ENCODE measurements at regions not wholly inside any gene's neighbourhood (a gene's known extent, or its start where the extent isn't known, plus 50 kb on each side); places are given as distances from the start of the nearest gene placed in this dataset.

DNA sequence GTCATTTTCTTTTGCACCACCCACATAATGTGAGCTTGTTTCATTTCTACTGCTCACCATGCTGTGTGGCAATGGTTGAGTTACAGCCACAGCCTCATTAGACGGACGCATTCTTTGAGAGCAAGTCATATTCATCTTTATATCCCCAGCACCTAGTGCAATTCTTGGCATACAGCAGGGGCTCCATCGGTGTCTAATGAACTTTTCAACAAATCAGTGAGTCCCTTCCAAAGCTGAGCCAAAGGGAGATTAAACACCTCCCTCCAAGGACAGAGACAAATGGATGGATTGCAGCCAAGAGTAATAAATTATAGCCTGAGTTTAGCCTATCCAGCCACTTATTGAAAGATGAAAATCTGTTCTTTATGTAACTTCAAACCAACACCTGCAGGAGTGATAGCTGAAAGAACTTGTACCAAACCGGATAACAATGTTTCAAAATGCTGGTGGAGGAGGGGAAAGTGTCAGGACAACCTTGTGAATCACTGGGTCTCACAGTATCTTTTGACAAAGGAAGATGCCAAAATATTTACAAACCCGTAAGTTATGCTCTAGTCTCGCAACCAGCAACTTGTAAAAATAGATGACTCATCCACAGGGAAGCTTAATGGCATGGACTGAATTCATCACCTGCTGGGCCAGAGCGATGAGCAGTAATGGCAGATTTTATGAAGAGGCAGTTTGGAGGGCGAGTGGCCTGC, 139.0 kb downstream of the PXDC1 start:
- Histone ChIP-seq H3K27me3 (no peaks in the 10 kb centered on the region), H3K9ac (ENCODE audit: low read depth in 2 of 2, low read length in 2 of 2) (no peak overlapping the region), H3K9me3 (no peaks in the 10 kb centered on the region), H3K4me3 (no peak overlapping the region), H3K4me1 (no peaks in the 10 kb centered on the region), H3K36me3 (no peaks in the 10 kb centered on the region), H3K27ac (no peak overlapping the region)
- no peak for DNase-seq
- intact Hi-C loops (cut with DNase I): no loop called here
- no peak for TF ChIP-seq CTCF (IDR thresholded peaks at IDR 0.05)

- intact Hi-C loops (cut with DNase I): no loop called here
- Histone ChIP-seq H3K27ac (no peak overlapping the region), H3K4me1 (no peaks in the 10 kb centered on the region), H3K36me3 (no peaks in the 10 kb centered on the region), H3K27me3 (no peaks in the 10 kb centered on the region), H3K9me3 (no peaks in the 10 kb centered on the region), H3K9ac (ENCODE audit: low read depth in 2 of 2, low read length in 2 of 2) (no peak overlapping the region), H3K4me3 (no peak overlapping the region)
- no peak for DNase-seq
- TF ChIP-seq CTCF (IDR thresholded peaks at IDR 0.05): no peak
Measured at GRCh38 chr6:3610921-3611320, 140.6 kb downstream of the PXDC1 start.

- H3K27ac ChIP-seq: no peak overlapping the region
- DNase-seq: no peak
Measured at GRCh38 chr6:3610206-3610605, 141.3 kb downstream of the PXDC1 start.

DNA sequence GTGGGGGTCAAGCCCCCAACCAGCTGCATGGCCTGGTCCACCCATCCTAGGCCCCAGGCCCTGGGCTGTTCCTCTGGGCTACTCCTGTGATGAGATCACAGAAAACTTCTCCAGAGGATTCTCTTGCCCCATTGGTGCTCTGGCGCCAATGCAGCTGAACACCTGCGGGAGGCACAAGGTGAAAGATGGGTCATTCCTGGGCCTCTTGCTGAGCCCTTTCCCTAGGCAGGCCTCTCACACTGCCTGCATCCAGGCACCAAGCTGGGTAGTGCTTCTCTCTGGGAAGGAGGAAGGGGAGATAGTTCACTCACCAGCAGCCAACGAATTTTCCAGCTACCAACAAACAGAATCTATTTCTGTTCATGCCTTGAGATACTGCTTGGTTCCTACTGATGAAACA, 142.1 kb downstream of the PXDC1 start:
- DNase-seq: no peak
- H3K27ac ChIP-seq: no peak overlapping the region
- H3K4me3 ChIP-seq: no peak overlapping the region
- H3K9me3 ChIP-seq: no peaks in the 10 kb centered on the region
- TF ChIP-seq CTCF (IDR thresholded peaks at IDR 0.05): no peak
- no peaks in the 10 kb centered on the region for H3K27me3 ChIP-seq
- no peak overlapping the region for H3K9ac ChIP-seq (ENCODE audit: low read depth in 2 of 2, low read length in 2 of 2)
- no peaks in the 10 kb centered on the region for H3K4me1 ChIP-seq
- intact Hi-C loops (cut with DNase I): no loop called here
- H3K36me3 ChIP-seq: no peaks in the 10 kb centered on the region

More at GRCh38 chr6:3610206-3610605, 141.3 kb downstream of the PXDC1 start:
- no peak for TF ChIP-seq CTCF (IDR thresholded peaks at IDR 0.05)
- H3K9ac ChIP-seq (ENCODE audit: low read depth in 2 of 2, low read length in 2 of 2): no peak overlapping the region
- H3K9me3 ChIP-seq: no peaks in the 10 kb centered on the region
- H3K27me3 ChIP-seq: no peaks in the 10 kb centered on the region
- no peak overlapping the region for H3K4me3 ChIP-seq
- H3K36me3 ChIP-seq: no peaks in the 10 kb centered on the region
- no peaks in the 10 kb centered on the region for H3K4me1 ChIP-seq
- intact Hi-C loops (cut with DNase I): no loop called here

GRCh38 chr6:3608159-3608558, 143.4 kb downstream of the PXDC1 start:
- Histone ChIP-seq H3K27me3 (no peaks in the 10 kb centered on the region), H3K9ac (ENCODE audit: low read depth in 2 of 2, low read length in 2 of 2) (no peak overlapping the region), H3K4me3 (no peak overlapping the region), H3K9me3 (no peaks in the 10 kb centered on the region), H3K27ac (no peak overlapping the region), H3K36me3 (no peaks in the 10 kb centered on the region), H3K4me1 (no peaks in the 10 kb centered on the region)
- intact Hi-C loops (cut with DNase I): no loop called here
- no peak for TF ChIP-seq CTCF (IDR thresholded peaks at IDR 0.05)
- DNase-seq: no peak

All from colonic mucosa (tissue), 4 donors.